GM19238 (cell line): ENCODE measurements at regions not wholly inside any gene's neighbourhood (a gene's known extent, or its start where the extent isn't known, plus 50 kb on each side); places are given as distances from the start of the nearest gene placed in this dataset.

Experiments
- DNase-seq: peaks from one replicate; pipeline ENCODE4 v3.0.0; 2011; ENCODE audit warnings: low spot score; ENCODE audit not compliant: insufficient read length

DNA sequence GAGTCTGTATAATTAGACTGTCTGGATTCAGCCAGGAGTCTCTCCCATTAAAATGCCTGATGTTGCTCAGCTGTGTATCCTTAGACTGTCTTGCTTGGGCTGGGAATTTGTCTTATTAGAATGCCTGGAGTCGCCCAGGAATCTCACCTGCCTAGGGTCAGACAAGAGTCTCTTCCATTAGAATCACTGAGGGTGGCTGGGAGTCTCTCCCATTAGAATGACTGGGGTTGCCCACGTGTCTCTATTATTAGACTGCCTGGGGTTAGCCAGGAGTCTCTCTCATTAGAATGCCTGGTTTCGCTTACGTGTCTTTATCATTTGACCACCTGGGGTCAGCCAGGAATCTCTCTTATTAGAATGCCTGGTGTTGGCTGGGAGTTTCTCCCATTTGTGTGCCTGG, 1450.0 kb downstream of the UQCRFS1 start:
- no peak for DNase-seq

- no peak for DNase-seq
Measured at GRCh38 chr19:27759896-27760295, 1453.1 kb downstream of the UQCRFS1 start.

GRCh38 chr19:27758626-27759505, 1454.1 kb downstream of the UQCRFS1 start:
- DNase-seq: no peak

- no peak for DNase-seq
Measured at GRCh38 chr19:27754700-27755099, 1458.3 kb downstream of the UQCRFS1 start.

DNA sequence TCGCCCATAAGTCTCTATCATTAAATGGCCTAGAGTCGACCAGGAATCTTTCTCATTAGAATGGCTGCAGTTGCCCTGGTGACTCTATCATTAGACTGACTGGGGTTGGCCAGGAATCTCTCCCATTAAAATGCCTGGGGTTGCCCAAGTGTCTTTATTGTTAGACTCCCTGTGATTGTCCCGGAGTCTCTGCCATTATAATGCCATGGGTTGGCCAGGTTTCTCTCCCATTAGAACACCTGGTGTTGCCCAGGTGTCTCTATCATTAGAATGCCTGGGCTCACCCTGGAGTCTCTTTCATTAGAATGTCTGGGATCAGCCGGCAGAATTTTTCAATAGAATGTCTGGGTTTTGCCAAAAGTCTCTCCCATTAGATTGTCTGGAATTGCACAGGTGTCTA, 1459.3 kb downstream of the UQCRFS1 start:
- DNase-seq: no peak

- DNase-seq: no peak
Measured at GRCh38 chr19:27752530-27753184, 1460.3 kb downstream of the UQCRFS1 start.

DNA sequence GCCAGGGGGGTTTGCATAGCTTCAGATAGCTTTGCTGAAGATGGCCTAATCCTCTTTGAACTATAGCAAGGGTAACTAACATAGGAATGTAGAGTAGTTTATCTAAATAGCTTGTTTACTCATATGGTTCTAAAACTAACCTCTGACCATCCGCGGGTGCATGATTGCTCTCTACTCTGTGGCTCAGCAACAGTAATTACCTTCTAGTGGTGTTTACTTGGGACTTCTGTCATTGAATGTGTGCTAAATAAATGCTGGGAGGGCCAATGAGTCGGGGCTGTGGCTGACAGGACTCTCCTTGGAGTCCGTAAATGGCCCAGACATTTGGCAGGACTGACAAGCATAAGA, 1461.9 kb downstream of the UQCRFS1 start:
- no peak for DNase-seq

- DNase-seq: no peak
Measured at GRCh38 chr19:27750391-27751043, 1462.4 kb downstream of the UQCRFS1 start.

DNA sequence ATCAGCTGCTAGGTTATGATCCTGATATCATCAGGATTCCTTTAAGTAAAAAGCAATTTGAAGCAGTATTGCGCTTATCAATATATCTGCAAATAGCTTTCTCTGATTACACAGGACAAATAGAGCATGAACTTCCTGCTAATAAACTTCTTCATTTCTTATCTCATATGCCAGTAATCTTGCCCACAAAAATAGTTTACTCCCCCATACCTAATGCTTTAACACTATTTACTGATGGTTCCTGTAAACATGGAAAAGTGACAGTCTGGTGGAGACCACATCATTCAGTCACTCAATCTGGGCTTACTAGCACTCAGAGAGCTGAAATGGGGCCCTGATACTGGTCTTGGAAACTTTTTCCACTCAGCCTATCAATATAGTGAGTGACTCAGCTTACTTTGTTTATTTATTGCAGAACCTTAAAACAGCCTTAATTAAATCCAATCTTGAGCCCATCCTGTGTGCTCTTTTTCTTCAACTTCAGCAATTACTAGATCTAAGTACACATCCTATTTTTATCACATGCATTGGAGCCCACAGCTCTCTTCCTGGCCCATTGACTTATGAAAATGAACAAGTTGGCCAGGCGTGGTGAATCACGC, 1464.3 kb downstream of the UQCRFS1 start:
- DNase-seq: no peak

- no peak for DNase-seq
Measured at GRCh38 chr19:27746691-27747380, 1466.1 kb downstream of the UQCRFS1 start.

GRCh38 chr19:27745978-27746542, 1466.9 kb downstream of the UQCRFS1 start:
- DNase-seq: no peak

GRCh38 chr19:27744926-27745768, 1467.8 kb downstream of the UQCRFS1 start:
- no peak for DNase-seq

- no peak for DNase-seq
Measured at GRCh38 chr19:27742041-27742440, 1470.9 kb downstream of the UQCRFS1 start.

DNA sequence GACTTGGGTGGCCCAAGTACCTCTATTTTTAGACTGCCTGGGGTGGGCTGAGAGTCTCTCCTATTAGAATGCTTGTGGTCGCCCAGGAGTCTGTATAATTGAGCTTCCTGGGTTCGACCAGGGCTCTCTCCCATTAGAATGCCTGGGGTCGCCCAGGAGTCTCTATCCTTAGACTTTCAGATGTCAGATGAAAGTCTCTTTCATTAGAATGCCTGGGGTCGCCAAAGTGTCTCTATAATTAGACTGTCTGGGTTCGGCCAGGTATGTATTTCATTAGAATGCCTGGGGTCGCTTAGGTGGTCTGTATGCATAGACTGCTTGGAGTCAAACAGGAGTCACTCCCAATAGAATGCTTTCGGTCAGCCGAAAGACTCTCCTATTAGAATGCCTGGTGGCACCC, 1471.7 kb downstream of the UQCRFS1 start:
- DNase-seq: no peak

DNA sequence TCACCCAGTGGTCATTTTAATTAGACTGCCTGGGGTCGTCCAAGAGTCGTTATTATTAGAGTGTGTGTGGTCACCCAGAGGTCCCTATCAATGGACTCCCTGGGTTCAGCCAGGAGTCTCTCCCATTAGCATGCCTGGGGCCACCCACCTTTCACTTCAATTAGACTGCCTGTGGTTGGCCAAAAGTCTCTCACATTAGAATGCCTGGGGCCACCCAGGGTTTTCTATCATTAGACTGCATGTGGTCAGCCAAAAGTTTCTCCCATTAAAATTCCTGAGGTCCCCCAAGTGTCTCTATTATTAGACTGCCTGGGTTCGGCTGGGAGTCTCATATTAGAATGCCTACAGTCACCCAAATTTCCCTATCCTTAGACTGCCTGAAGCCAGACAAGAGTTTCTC, 1472.6 kb downstream of the UQCRFS1 start:
- no peak for DNase-seq

GRCh38 chr19:27738569-27739193, 1474.3 kb downstream of the UQCRFS1 start:
- no peak for DNase-seq

GRCh38 chr19:27736225-27736624, 1476.7 kb downstream of the UQCRFS1 start:
- DNase-seq: no peak

GRCh38 chr19:27735314-27735713, 1477.6 kb downstream of the UQCRFS1 start:
- no peak for DNase-seq

DNA sequence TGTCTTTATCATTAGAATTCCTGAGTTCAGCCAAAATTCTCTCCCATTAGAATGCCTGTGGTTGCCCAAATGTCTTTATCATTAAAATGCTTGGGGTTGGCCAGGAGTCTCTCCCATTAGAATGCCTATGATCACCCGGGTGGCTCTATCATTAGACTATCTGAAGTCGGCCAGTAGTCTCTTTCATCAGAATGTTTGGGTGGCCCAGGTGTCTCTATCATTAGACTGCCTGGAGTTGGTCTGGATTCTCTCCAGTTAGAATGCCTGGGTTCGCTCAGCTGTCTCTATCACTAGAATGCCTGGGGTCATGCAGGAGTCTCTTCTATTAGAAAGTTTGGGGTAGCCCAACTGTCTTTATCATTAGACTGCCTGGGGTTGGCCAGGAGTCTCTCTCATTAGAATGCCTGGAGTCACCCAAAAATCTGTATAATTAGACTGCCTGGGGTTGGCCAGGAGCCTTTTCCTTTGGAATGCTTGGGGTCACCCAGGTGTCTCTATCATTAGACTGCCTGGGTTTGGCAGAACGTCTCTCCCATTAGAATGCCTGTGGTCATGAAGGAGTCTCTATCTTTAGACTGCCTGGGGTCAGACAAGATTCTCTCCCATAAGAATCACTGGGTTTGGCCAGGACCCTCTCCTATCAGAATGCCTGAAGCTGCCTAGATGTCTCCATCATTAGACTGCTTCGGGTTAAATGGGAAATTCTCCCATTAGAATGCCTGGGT, 1478.3 kb downstream of the UQCRFS1 start:
- DNase-seq: no peak
